CD4-positive, alpha-beta T cell treated with Interleukin-17A for 4 hours (primary cell): ENCODE measurements at regions not wholly inside any gene's neighbourhood (a gene's known extent, or its start where the extent isn't known, plus 50 kb on each side); places are given as distances from the start of the nearest gene placed in this dataset.

Source experiments
- DNase-seq: peaks from one replicate; pipeline ENCODE4 v3.0.0-alpha.2; 2020; ENCODE audit warnings: mixed read lengths

- DNase-seq: no peak
Observed at GRCh38 chr16:59249011-59249410, 514.9 kb upstream of the GOT2 start.

- DNase-seq: no peak
Observed at GRCh38 chr16:59242556-59242955, 508.4 kb upstream of the GOT2 start.

- DNase-seq: no peak
Observed at GRCh38 chr16:59238246-59238645, 504.1 kb upstream of the GOT2 start.

GRCh38 chr16:59236804-59237458 is 502.8 kb upstream of the GOT2 start:
- no peak for DNase-seq

- no peak for DNase-seq
Observed at GRCh38 chr16:59224401-59224800, 490.3 kb upstream of the GOT2 start.

- no peak for DNase-seq
Observed at GRCh38 chr16:59220011-59220410, 485.9 kb upstream of the GOT2 start.

- no peak for DNase-seq
Observed at GRCh38 chr16:59216291-59216690, 482.2 kb upstream of the GOT2 start.

GRCh38 chr16:59214455-59214854 is 480.3 kb upstream of the GOT2 start:
- DNase-seq: no peak

GRCh38 chr16:59213952-59214351 is 479.8 kb upstream of the GOT2 start:
- no peak for DNase-seq

- DNase-seq: no peak
Observed at GRCh38 chr16:59212492-59213024, 478.4 kb upstream of the GOT2 start.

- no peak for DNase-seq
Observed at GRCh38 chr16:59210955-59211541, 476.9 kb upstream of the GOT2 start.

GRCh38 chr16:59205403-59205802 is 471.3 kb upstream of the GOT2 start:
- no peak for DNase-seq

- DNase-seq: no peak
Observed at GRCh38 chr16:59204589-59204988, 470.5 kb upstream of the GOT2 start.

GRCh38 chr16:59202233-59202862 is 468.2 kb upstream of the GOT2 start:
- DNase-seq: no peak

GRCh38 chr16:59201821-59202220 is 467.7 kb upstream of the GOT2 start:
- DNase-seq: no peak

- DNase-seq: no peak
Observed at GRCh38 chr16:59201160-59201559, 467.0 kb upstream of the GOT2 start.

GRCh38 chr16:59198487-59198886 is 464.4 kb upstream of the GOT2 start:
- DNase-seq: no peak

- DNase-seq: no peak
Observed at GRCh38 chr16:59195242-59195641, 461.1 kb upstream of the GOT2 start.

GRCh38 chr16:59193637-59194036 is 459.5 kb upstream of the GOT2 start:
- DNase-seq: no peak

- DNase-seq: peak; percentile 6
Observed at GRCh38 chr16:59192551-59193199, 458.6 kb upstream of the GOT2 start.

GRCh38 chr16:59190731-59191130 is 456.6 kb upstream of the GOT2 start:
- DNase-seq: no peak

- DNase-seq: no peak
Observed at GRCh38 chr16:59188029-59188428, 453.9 kb upstream of the GOT2 start.

GRCh38 chr16:59181821-59182420 is 447.8 kb upstream of the GOT2 start:
- no peak for DNase-seq
